GM19324 (cell line): ENCODE measurements at regions not wholly inside any gene's neighbourhood (a gene's known extent, or its start where the extent isn't known, plus 50 kb on each side); places are given as distances from the start of the nearest gene placed in this dataset.
"Not testable (repeated sequence)": the region's sequence is repeated elsewhere in the genome, so short reads cannot be mapped to it uniquely, and the experiment has no call there.

Source experiments
- ATAC-seq: cut with Tn5 transposase; IDR thresholded peaks from one replicate; pipeline ENCODE4 v1.9.1; 2021; ENCODE audit warnings: mild to moderate bottlenecking, moderate library complexity; ENCODE audit not compliant: unreplicated experiment, low FRiP score

- ATAC-seq: no peak
Observed at GRCh38 chr2:8132351-8132831, 549.5 kb upstream of the ID2 start.

- ATAC-seq: no peak
Observed at GRCh38 chr2:8132879-8133278, 549.0 kb upstream of the ID2 start.

- no peak for ATAC-seq
Observed at GRCh38 chr2:8133363-8133762, 548.5 kb upstream of the ID2 start.

GRCh38 chr2:8133913-8134472 lies 547.9 kb upstream of the ID2 start:
- no peak for ATAC-seq

GRCh38 chr2:8134473-8134932 lies 547.4 kb upstream of the ID2 start:
- no peak for ATAC-seq

- no peak for ATAC-seq
Observed at GRCh38 chr2:8134985-8135682, 546.7 kb upstream of the ID2 start.

GRCh38 chr2:8137801-8138200 lies 544.1 kb upstream of the ID2 start:
- no peak for ATAC-seq

GRCh38 chr2:8138525-8138922 lies 543.3 kb upstream of the ID2 start:
- ATAC-seq: no peak

- no peak for ATAC-seq
Observed at GRCh38 chr2:8138923-8139667, 542.8 kb upstream of the ID2 start.

- ATAC-seq: no peak
Observed at GRCh38 chr2:8139668-8140200, 542.1 kb upstream of the ID2 start.

- ATAC-seq: no peak
Observed at GRCh38 chr2:8141079-8141707, 540.7 kb upstream of the ID2 start.

GRCh38 chr2:8141780-8142179 lies 540.1 kb upstream of the ID2 start:
- no peak for ATAC-seq

GRCh38 chr2:8142461-8142860 lies 539.4 kb upstream of the ID2 start:
- no peak for ATAC-seq

- no peak for ATAC-seq
Observed at GRCh38 chr2:8144131-8144631, 537.7 kb upstream of the ID2 start.

GRCh38 chr2:8144785-8145184 lies 537.1 kb upstream of the ID2 start:
- no peak for ATAC-seq

- not testable (repeated sequence) for ATAC-seq
Observed at GRCh38 chr2:8145375-8145774, 536.5 kb upstream of the ID2 start.

- no peak for ATAC-seq
Observed at GRCh38 chr2:8146132-8147005, 535.5 kb upstream of the ID2 start.

GRCh38 chr2:8148260-8149006 lies 533.4 kb upstream of the ID2 start:
- ATAC-seq: no peak

GRCh38 chr2:8149007-8149405 lies 532.9 kb upstream of the ID2 start:
- no peak for ATAC-seq
